Suprapubic skin (tissue), 4 donors: ENCODE measurements at regions not wholly inside any gene's neighbourhood (a gene's known extent, or its start where the extent isn't known, plus 50 kb on each side); places are given as distances from the start of the nearest gene placed in this dataset.

Source experiments
- CTCF ChIP-seq, 2 donors: fragments of 200-600 bp in 1 of 2; fragments of 450-650 bp in 1 of 2; sonication (generic) in 1 of 2; IDR thresholded peaks; one replicate each; pipeline ENCODE4 v1.5.1; 2016 to 2019; ENCODE audit warnings: antibody characterized with exemption in 2 of 2, mild to moderate bottlenecking in 1 of 2, moderate library complexity in 1 of 2
- POLR2A ChIP-seq, 2 donors: fragments of 450-650 bp; IDR thresholded peaks; one replicate each; pipeline ENCODE4 v1.6.1; 2017; ENCODE audit warnings: antibody characterized with exemption in 2 of 2, mild to moderate bottlenecking in 2 of 2, moderate library complexity in 2 of 2
- POLR2AphosphoS5 ChIP-seq, 3 donors: sonication (generic); formaldehyde crosslinking; IDR thresholded peaks; one replicate each; pipeline ENCODE4 v1.6.1; 2017; ENCODE audit warnings: antibody characterized with exemption in 3 of 3

DNA sequence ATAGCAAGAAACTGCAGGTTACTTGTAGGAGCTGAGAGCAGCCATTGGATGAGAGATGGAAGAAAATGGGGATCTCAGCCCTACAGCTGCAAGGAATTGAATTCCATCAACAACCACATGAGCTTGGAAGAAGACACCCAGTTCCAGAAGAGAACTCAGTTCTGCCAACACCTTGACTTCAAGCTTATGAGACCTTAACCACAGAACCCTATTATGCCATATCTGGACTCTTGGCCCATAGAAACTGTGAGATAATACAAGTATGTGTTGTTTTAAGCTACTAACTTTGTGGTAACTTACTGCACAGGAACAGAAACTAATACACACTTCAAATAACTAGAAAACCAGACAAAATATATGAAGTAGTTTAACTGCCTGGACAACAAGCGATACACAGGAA lies 212.4 kb upstream of the CACNA2D1 start:
- TF ChIP-seq POLR2A (IDR thresholded peaks at IDR 0.05): no peak
- no peak for TF ChIP-seq CTCF (IDR thresholded peaks at IDR 0.05)
- TF ChIP-seq POLR2AphosphoS5 (IDR thresholded peaks at IDR 0.05): no peak
